NOMO-1 (cell line): ENCODE measurements at regions not wholly inside any gene's neighbourhood (a gene's known extent, or its start where the extent isn't known, plus 50 kb on each side); places are given as distances from the start of the nearest gene placed in this dataset.

Experiments used
- DNase-seq, 2 experiments: peaks; one replicate each; lab custom pipeline; 2025; ENCODE audit not compliant: unreplicated experiment in 2 of 2; lab: John Stamatoyannopoulos, UW

- no peak for DNase-seq
These were observed 187.1 kb upstream of the BCOR start for GRCh38 chrX:40284852-40285251.

- no peak for DNase-seq
These were observed 186.2 kb upstream of the BCOR start for GRCh38 chrX:40283981-40284380.

- no peak for DNase-seq
These were observed 185.3 kb upstream of the BCOR start for GRCh38 chrX:40282946-40283660.

GRCh38 chrX:40282348-40282747, 184.6 kb upstream of the BCOR start:
- DNase-seq: no peak

- DNase-seq: peak; percentile 15 to 46
These were observed 183.7 kb upstream of the BCOR start for GRCh38 chrX:40281336-40282005.

GRCh38 chrX:40279762-40280161, 182.0 kb upstream of the BCOR start:
- no peak for DNase-seq

GRCh38 chrX:40279091-40279430, 181.3 kb upstream of the BCOR start:
- DNase-seq: no peak

GRCh38 chrX:40278340-40279090, 180.8 kb upstream of the BCOR start:
- DNase-seq: no peak

GRCh38 chrX:40277672-40278071, 179.9 kb upstream of the BCOR start:
- no peak for DNase-seq

GRCh38 chrX:40273356-40274050, 175.7 kb upstream of the BCOR start:
- DNase-seq: no peak

GRCh38 chrX:40272776-40273175, 175.0 kb upstream of the BCOR start:
- DNase-seq: no peak

GRCh38 chrX:40272141-40272540, 174.4 kb upstream of the BCOR start:
- DNase-seq: no peak

- no peak for DNase-seq
These were observed 170.4 kb upstream of the BCOR start for GRCh38 chrX:40268188-40268520.

GRCh38 chrX:40267334-40268187, 169.8 kb upstream of the BCOR start:
- peak in 1 of 2 experiments; percentile 47 for DNase-seq

- DNase-seq: peak; percentile 30 to 52
These were observed 169.0 kb upstream of the BCOR start for GRCh38 chrX:40266490-40267333.

GRCh38 chrX:40265936-40266335, 168.2 kb upstream of the BCOR start:
- no peak for DNase-seq

- DNase-seq: no peak
These were observed 165.3 kb upstream of the BCOR start for GRCh38 chrX:40263014-40263560.

GRCh38 chrX:40262157-40263013, 164.6 kb upstream of the BCOR start:
- DNase-seq: no peak

- DNase-seq: no peak
These were observed 164.0 kb upstream of the BCOR start for GRCh38 chrX:40261833-40262156.
